ENCODE measurements at regions not wholly inside any gene's neighbourhood (a gene's known extent, or its start where the extent isn't known, plus 50 kb on each side); places are given as distances from the start of the nearest gene placed in this dataset.

DNA sequence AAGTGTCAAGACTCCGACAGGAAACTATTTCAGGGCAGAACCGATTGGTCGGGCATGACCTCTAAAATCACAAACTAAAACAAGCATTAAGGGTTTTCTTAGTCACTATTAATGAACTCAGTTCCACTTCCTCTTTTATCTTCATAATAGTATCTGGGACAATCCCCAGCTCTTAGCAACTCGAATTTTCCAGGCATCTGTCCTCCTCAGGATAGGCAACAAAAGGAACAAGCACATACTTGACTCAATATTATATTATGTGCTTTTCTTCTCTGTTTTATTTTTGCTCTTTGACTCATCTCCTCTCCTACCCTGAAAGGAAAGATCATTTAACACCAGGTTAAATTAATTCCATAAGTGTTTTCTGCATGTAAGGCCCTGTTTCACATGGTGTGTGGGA is 638.3 kb upstream of the TBX3 start:
- TF ChIP-seq GATA2 (IDR thresholded peaks at IDR 0.05; ENCODE audit: low read depth, low read length), result no peak
- no peak for TF ChIP-seq GATA3 (IDR thresholded peaks at IDR 0.05; ENCODE audit: low read depth, low read length)
